ENCODE measurements at regions not wholly inside any gene's neighbourhood (a gene's known extent, or its start where the extent isn't known, plus 50 kb on each side); places are given as distances from the start of the nearest gene placed in this dataset.

GRCh38 chr7:50159154-50159553 is 66.1 kb upstream of the ZPBP start:
- TF ChIP-seq CTCF (IDR thresholded peaks at IDR 0.05; ENCODE audit: low read length, missing control alignments): no peak
- DNase-seq (ENCODE audit: low read depth): no peak

GRCh38 chr7:50156706-50157105 is 63.7 kb upstream of the ZPBP start:
- H3K4me3 ChIP-seq (replicated peaks; ENCODE audit: low read depth, low read length): no peak overlapping the region
- TF ChIP-seq CTCF (IDR thresholded peaks at IDR 0.05; ENCODE audit: low read length, missing control alignments): no peak
- DNase-seq (ENCODE audit: low read depth): no peak

More at GRCh38 chr7:50159154-50159553, 66.1 kb upstream of the ZPBP start:
- no peak overlapping the region for H3K4me3 ChIP-seq (replicated peaks; ENCODE audit: low read depth, low read length)

GRCh38 chr7:50156163-50156562 is 63.1 kb upstream of the ZPBP start:
- TF ChIP-seq CTCF (IDR thresholded peaks at IDR 0.05; ENCODE audit: low read length, missing control alignments): no peak
- H3K4me3 ChIP-seq (replicated peaks; ENCODE audit: low read depth, low read length): no peak overlapping the region
- DNase-seq (ENCODE audit: low read depth): no peak

GRCh38 chr7:50155755-50156154 is 62.7 kb upstream of the ZPBP start:
- no peak for DNase-seq (ENCODE audit: low read depth)
- TF ChIP-seq CTCF (IDR thresholded peaks at IDR 0.05; ENCODE audit: low read length, missing control alignments): no peak
- H3K4me3 ChIP-seq (replicated peaks; ENCODE audit: low read depth, low read length): no peak overlapping the region

- no peak overlapping the region for H3K4me3 ChIP-seq (replicated peaks; ENCODE audit: low read depth, low read length)
- no peak for DNase-seq (ENCODE audit: low read depth)
- TF ChIP-seq CTCF (IDR thresholded peaks at IDR 0.05; ENCODE audit: low read length, missing control alignments): no peak
Measured at GRCh38 chr7:50153995-50154394, 60.9 kb upstream of the ZPBP start.

GRCh38 chr7:50153148-50153547 is 60.1 kb upstream of the ZPBP start:
- no peak for DNase-seq (ENCODE audit: low read depth)
- H3K4me3 ChIP-seq (replicated peaks; ENCODE audit: low read depth, low read length): no peak overlapping the region
- no peak for TF ChIP-seq CTCF (IDR thresholded peaks at IDR 0.05; ENCODE audit: low read length, missing control alignments)

GRCh38 chr7:50152486-50152885 is 59.4 kb upstream of the ZPBP start:
- H3K4me3 ChIP-seq (replicated peaks; ENCODE audit: low read depth, low read length): no peak overlapping the region
- TF ChIP-seq CTCF (IDR thresholded peaks at IDR 0.05; ENCODE audit: low read length, missing control alignments): no peak
- DNase-seq (ENCODE audit: low read depth): no peak

All from fibroblast of pulmonary artery (primary cell).